ENCODE measurements at regions not wholly inside any gene's neighbourhood (a gene's known extent, or its start where the extent isn't known, plus 50 kb on each side); places are given as distances from the start of the nearest gene placed in this dataset.

- TF ChIP-seq POLR2A (IDR thresholded peaks at IDR 0.05), result no peak
- TF ChIP-seq, protein P1, sequence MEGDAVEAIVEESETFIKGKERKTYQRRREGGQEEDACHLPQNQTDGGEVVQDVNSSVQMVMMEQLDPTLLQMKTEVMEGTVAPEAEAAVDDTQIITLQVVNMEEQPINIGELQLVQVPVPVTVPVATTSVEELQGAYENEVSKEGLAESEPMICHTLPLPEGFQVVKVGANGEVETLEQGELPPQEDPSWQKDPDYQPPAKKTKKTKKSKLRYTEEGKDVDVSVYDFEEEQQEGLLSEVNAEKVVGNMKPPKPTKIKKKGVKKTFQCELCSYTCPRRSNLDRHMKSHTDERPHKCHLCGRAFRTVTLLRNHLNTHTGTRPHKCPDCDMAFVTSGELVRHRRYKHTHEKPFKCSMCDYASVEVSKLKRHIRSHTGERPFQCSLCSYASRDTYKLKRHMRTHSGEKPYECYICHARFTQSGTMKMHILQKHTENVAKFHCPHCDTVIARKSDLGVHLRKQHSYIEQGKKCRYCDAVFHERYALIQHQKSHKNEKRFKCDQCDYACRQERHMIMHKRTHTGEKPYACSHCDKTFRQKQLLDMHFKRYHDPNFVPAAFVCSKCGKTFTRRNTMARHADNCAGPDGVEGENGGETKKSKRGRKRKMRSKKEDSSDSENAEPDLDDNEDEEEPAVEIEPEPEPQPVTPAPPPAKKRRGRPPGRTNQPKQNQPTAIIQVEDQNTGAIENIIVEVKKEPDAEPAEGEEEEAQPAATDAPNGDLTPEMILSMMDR (IDR thresholded peaks at IDR 0.05), result no peak
- TF ChIP-seq EP300 (IDR thresholded peaks at IDR 0.05), result peak in 1 of 4 donors; percentile 72
- no peak for TF ChIP-seq POLR2AphosphoS5 (IDR thresholded peaks at IDR 0.05)
These were observed 96.8 kb upstream of the AGR3 start for GRCh38 chr7:16978358-16979244.
